Panc1 (cell line): ENCODE measurements at regions not wholly inside any gene's neighbourhood (a gene's known extent, or its start where the extent isn't known, plus 50 kb on each side); places are given as distances from the start of the nearest gene placed in this dataset.

Experiments used
- ATAC-seq: fragments of 200-7000 bp; cut with Tn5 transposase; 2 replicates; pipeline ENCODE4 v1.9.1; 2020; ENCODE audit warnings: mild to moderate bottlenecking, moderate library complexity
- BruUV-seq: library from RNA; stranded (reverse); fragments of 400-500 nt; replicated peaks from 2 replicates; lab custom pipeline; 2021; lab: Mats Ljungman, UMichigan
- CTCF ChIA-PET: fragments of 300-600 bp; sonication (Branson Sonifier 250); formaldehyde crosslinking; loops from one replicate; lab custom pipeline; 2022; ENCODE audit warnings: antibody characterized with exemption; lab: Charles Lee
- POLR2A ChIA-PET: fragments of 300-600 bp; sonication (Branson Sonifier 250); formaldehyde crosslinking; loops from one replicate; lab custom pipeline; 2022; ENCODE audit warnings: antibody characterized with exemption; lab: Charles Lee
- DNase-seq: peaks from one replicate; pipeline ENCODE4 v3.0.0-alpha.2; 2010; ENCODE audit warnings: low read depth, low spot score
- H3K27ac ChIP-seq: 2 replicates; pipeline ENCODE4 v1.5.1; 2011; ENCODE audit warnings: mild to moderate bottlenecking, low read length, inconsistent platforms
- H3K27me3 ChIP-seq: fragments of 200-500 bp; sonication (Bioruptor generic); 2 replicates; pipeline ENCODE4 v1.6.0; 2014; ENCODE audit warnings: low read length, inconsistent platforms; ENCODE audit not compliant: control insufficient read depth, insufficient read depth
- H3K36me3 ChIP-seq: fragments of 200-500 bp; sonication (Bioruptor generic); 2 replicates; pipeline ENCODE4 v1.5.1; 2014; ENCODE audit warnings: inconsistent platforms, mild to moderate bottlenecking, low read length, moderate library complexity; ENCODE audit not compliant: control insufficient read depth, insufficient read depth
- H3K4me1 ChIP-seq: 2 replicates; pipeline ENCODE4 v1.5.1; 2011; ENCODE audit warnings: inconsistent platforms, mild to moderate bottlenecking, low read length, moderate library complexity; ENCODE audit not compliant: control insufficient read depth, insufficient read depth
- H3K4me3 ChIP-seq, 2 experiments: 2 replicates each; pipeline ENCODE4 v1.5.1; 2011 to 2012; ENCODE audit warnings: low read depth in 2 of 2, low read length in 2 of 2, mild to moderate bottlenecking in 2 of 2, inconsistent platforms in 1 of 2, moderate library complexity in 1 of 2
- H3K9me3 ChIP-seq: fragments of 200-500 bp; sonication (Bioruptor generic); 2 replicates; pipeline ENCODE4 v1.5.1; 2014; ENCODE audit warnings: low read depth, mild to moderate bottlenecking, inconsistent platforms, low read length, moderate library complexity; ENCODE audit not compliant: control insufficient read depth, insufficient read depth
- SIN3A ChIP-seq: IDR thresholded peaks from 2 replicates; pipeline ENCODE4 v1.6.1; 2012; ENCODE audit warnings: low read depth, mild to moderate bottlenecking, low read length, moderate library complexity, borderline replicate concordance; ENCODE audit not compliant: insufficient read depth
- in situ Hi-C: cut with HindIII; loops from 2 replicates; pipeline ENCODE4 v1.10.0; 2016; ENCODE audit warnings: low sequenced_read_pairs, low pct_unique_long_range_greater_than_20kb
- intact Hi-C: fragments of 100-400 bp; cut with micrococcal nuclease; formaldehyde crosslinking; loops from one replicate; pipeline ENCODE4 v1.10.0; 2022; ENCODE audit not compliant: unreplicated experiment

- H3K9me3 ChIP-seq: no peaks in the 10 kb centered on the region
- H3K27ac ChIP-seq: no peak overlapping the region
- no peak overlapping the region for H3K4me3 ChIP-seq
- no peaks in the 10 kb centered on the region for H3K27me3 ChIP-seq
- H3K36me3 ChIP-seq: no peaks in the 10 kb centered on the region
- in situ Hi-C loops (no loop called here), intact Hi-C loops (no loop called here)
- H3K4me1 ChIP-seq: no peaks in the 10 kb centered on the region
- POLR2A ChIA-PET: interaction anchor here (0.7 kb wide), 1 partner anchor 112 kb away, joined by 7 read pairs; no protein-coding TSS in a partner anchor
- no peak for TF ChIP-seq SIN3A
- BruUV-seq: no TSS peak
- ATAC-seq (no peak), DNase-seq (no peak)
- CTCF ChIA-PET: no interaction called here
Observed at GRCh38 chr10:22764639-22765038, 50.3 kb upstream of the PIP4K2A start.
